ENCODE measurements at regions not wholly inside any gene's neighbourhood (a gene's known extent, or its start where the extent isn't known, plus 50 kb on each side); places are given as distances from the start of the nearest gene placed in this dataset.
"Not testable (repeated sequence)": the region's sequence is repeated elsewhere in the genome, so short reads cannot be mapped to it uniquely, and the experiment has no call there.

DNA sequence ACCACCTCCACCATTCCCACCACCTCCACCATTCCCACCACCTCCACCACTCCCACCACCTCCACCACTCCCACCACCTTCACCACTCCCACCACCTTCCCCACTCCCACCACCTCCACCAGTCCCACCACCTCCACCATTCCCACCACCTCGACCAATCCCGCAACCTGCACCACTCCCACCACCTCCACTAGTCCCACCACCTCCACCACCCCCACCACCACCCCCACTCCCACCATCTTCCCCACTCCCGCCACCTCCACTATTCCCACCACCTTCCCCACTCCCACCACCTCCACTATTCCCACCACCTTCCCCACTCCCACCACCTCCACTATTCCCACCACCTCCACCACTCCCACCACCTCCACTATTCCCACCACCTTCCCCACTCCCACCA is 94.3 kb upstream of the PAX2 start:
- TF ChIP-seq CTCF, POLR2A, EP300, POLR2AphosphoS5 (IDR thresholded peaks at IDR 0.05): not testable (repeated sequence)
